ENCODE measurements at regions not wholly inside any gene's neighbourhood (a gene's known extent, or its start where the extent isn't known, plus 50 kb on each side); places are given as distances from the start of the nearest gene placed in this dataset.

GRCh38 chr9:31573561-31573960, 810.9 kb upstream of the ACO1 start:
- Histone ChIP-seq H3K27me3 (ENCODE audit: control insufficient read depth in 1 of 2, insufficient read depth in 2 of 2, low read length in 2 of 2) (no peaks in the 10 kb centered on the region; a peak in 1 of 5 replicates), H3K4me3 (replicated peaks in 1 of 3; ENCODE audit: insufficient read depth in 1 of 3, low read depth in 2 of 3, low read length in 3 of 3) (no peak overlapping the region), H3K4me1 (ENCODE audit: insufficient read depth, low read length) (no peaks in the 10 kb centered on the region), H2AFZ (ENCODE audit: low read length) (no peak overlapping the region), H3K79me2 (ENCODE audit: insufficient read depth, low read length) (no peaks in the 10 kb centered on the region), H3K27ac (ENCODE audit: extremely low read length, insufficient read depth, low read length) (no peak overlapping the region), H3K9ac (ENCODE audit: insufficient read depth, low read depth, low read length) (no peak overlapping the region), H4K20me1 (ENCODE audit: insufficient read depth, low read length) (no peaks in the 10 kb centered on the region), H3K36me3 (replicated peaks in 1 of 2; ENCODE audit: control insufficient read depth in 1 of 2, insufficient read depth in 2 of 2, low read length in 2 of 2) (no peaks in the 10 kb centered on the region), H3K4me2 (ENCODE audit: low read depth, low read length) (no peak overlapping the region), H3K9me3 (ENCODE audit: low read length) (no peaks in the 10 kb centered on the region)
- ATAC-seq = no peak
- intact Hi-C loops (cut with micrococcal nuclease; ENCODE audit: unreplicated experiment) = no loop called here
- ChIA-PET POLR2A (no interaction called here), CTCF (ENCODE audit: low intra/inter-chr PET ratio, low total read pairs) (no interaction called here)
- DNase-seq (ENCODE audit: low spot score) = no peak
- no TSS peak for BruUV-seq (replicated peaks)
- in situ Hi-C loops (cut with HindIII; ENCODE audit: extremely low pct_ligation_motif_present, low pct_unique_long_range_greater_than_20kb) = no loop called here
- TF ChIP-seq HOXA5 (CRISPR knock-in tag; IDR thresholded peaks at IDR 0.05) (no peak), SMARCC2 (IDR thresholded peaks at IDR 0.05) (no peak), SIX1 (CRISPR knock-in tag; IDR thresholded peaks at IDR 0.05; ENCODE audit: borderline replicate concordance) (no peak), LCORL (IDR thresholded peaks at IDR 0.05) (no peak), LCORL (CRISPR knock-in tag; IDR thresholded peaks at IDR 0.05) (no peak), MYC (CRISPR knock-in tag; IDR thresholded peaks at IDR 0.05; ENCODE audit: borderline replicate concordance) (no peak), ZBTB26 (CRISPR knock-in tag; IDR thresholded peaks at IDR 0.05; ENCODE audit: borderline replicate concordance) (no peak), KLF9 (CRISPR knock-in tag; IDR thresholded peaks at IDR 0.05; ENCODE audit: low read depth) (no peak), MYNN (CRISPR knock-in tag; IDR thresholded peaks at IDR 0.05; ENCODE audit: low read depth) (no peak), RAD51 (IDR thresholded peaks at IDR 0.05; ENCODE audit: borderline replicate concordance) (no peak), ZNF770 (CRISPR knock-in tag; IDR thresholded peaks at IDR 0.05) (no peak), KDM3A (CRISPR knock-in tag; IDR thresholded peaks at IDR 0.05; ENCODE audit: low read depth) (no peak), NR0B2 (CRISPR knock-in tag; IDR thresholded peaks at IDR 0.05) (no peak), IKZF5 (CRISPR knock-in tag; IDR thresholded peaks at IDR 0.05) (no peak), PTBP1 (IDR thresholded peaks at IDR 0.05; ENCODE audit: low read depth, low read length, poor library complexity, severe bottlenecking) (no peak), ZNF879 (CRISPR knock-in tag; IDR thresholded peaks at IDR 0.05) (no peak), ZNF775 (CRISPR knock-in tag; IDR thresholded peaks at IDR 0.05; ENCODE audit: borderline replicate concordance) (no peak)
- no peak for FAIRE-seq
- WGBS (ENCODE audit: low lambda C conversion rate) = 7% methylated on average over 2 of the region's 2 CpGs
